HG02610 (cell line): ENCODE measurements at regions not wholly inside any gene's neighbourhood (a gene's known extent, or its start where the extent isn't known, plus 50 kb on each side); places are given as distances from the start of the nearest gene placed in this dataset.
A peak's percentile ranks its signal among the peaks of the same experiment; 100 is the strongest.
"Not testable (repeated sequence)": the region's sequence is repeated elsewhere in the genome, so short reads cannot be mapped to it uniquely, and the experiment has no call there.

Source experiments
- ATAC-seq: cut with Tn5 transposase; IDR thresholded peaks from one replicate; pipeline ENCODE4 v1.9.1; 2021; ENCODE audit warnings: mild to moderate bottlenecking, moderate library complexity; ENCODE audit not compliant: unreplicated experiment

GRCh38 chr5:37971483-37972024 lies 131.7 kb upstream of the GDNF start:
- no peak for ATAC-seq

- ATAC-seq: no peak
These were observed 127.0 kb upstream of the GDNF start for GRCh38 chr5:37966871-37967270.

- no peak for ATAC-seq
These were observed 126.5 kb upstream of the GDNF start for GRCh38 chr5:37966291-37966690.

- ATAC-seq: no peak
These were observed 122.5 kb upstream of the GDNF start for GRCh38 chr5:37962389-37962788.

GRCh38 chr5:37957218-37957617 lies 117.4 kb upstream of the GDNF start:
- ATAC-seq: no peak

- ATAC-seq: no peak
These were observed 115.9 kb upstream of the GDNF start for GRCh38 chr5:37955748-37956147.

- no peak for ATAC-seq
These were observed 114.7 kb upstream of the GDNF start for GRCh38 chr5:37954561-37954960.

GRCh38 chr5:37951946-37952721 lies 112.3 kb upstream of the GDNF start:
- ATAC-seq: no peak

- no peak for ATAC-seq
These were observed 110.6 kb upstream of the GDNF start for GRCh38 chr5:37950436-37950835.

GRCh38 chr5:37945446-37945845 lies 105.6 kb upstream of the GDNF start:
- no peak for ATAC-seq

- ATAC-seq: not testable (repeated sequence)
These were observed 103.3 kb upstream of the GDNF start for GRCh38 chr5:37943136-37943535.

GRCh38 chr5:37940931-37941623 lies 101.2 kb upstream of the GDNF start:
- ATAC-seq: no peak

GRCh38 chr5:37938861-37939260 lies 99.0 kb upstream of the GDNF start:
- no peak for ATAC-seq

- no peak for ATAC-seq
These were observed 98.4 kb upstream of the GDNF start for GRCh38 chr5:37938076-37938852.

GRCh38 chr5:37936091-37936490 lies 96.2 kb upstream of the GDNF start:
- ATAC-seq: no peak

- no peak for ATAC-seq
These were observed 93.7 kb upstream of the GDNF start for GRCh38 chr5:37933576-37933975.

GRCh38 chr5:37932450-37932849 lies 92.6 kb upstream of the GDNF start:
- no peak for ATAC-seq

- no peak for ATAC-seq
These were observed 91.7 kb upstream of the GDNF start for GRCh38 chr5:37931541-37931940.

GRCh38 chr5:37930350-37930749 lies 90.5 kb upstream of the GDNF start:
- no peak for ATAC-seq

GRCh38 chr5:37929791-37930190 lies 90.0 kb upstream of the GDNF start:
- ATAC-seq: no peak

- ATAC-seq: peak; percentile 56
These were observed 87.9 kb upstream of the GDNF start for GRCh38 chr5:37927753-37928152.
